Brain microvascular endothelial cell (primary cell): ENCODE measurements at regions not wholly inside any gene's neighbourhood (a gene's known extent, or its start where the extent isn't known, plus 50 kb on each side); places are given as distances from the start of the nearest gene placed in this dataset.

Source experiments
- DNase-seq: peaks from one replicate; pipeline ENCODE4 v3.0.0-alpha.2; 2020
- H3K27ac ChIP-seq: fragments of 250-450 bp; sonication (Bioruptor Pico); 2 replicates; pipeline ENCODE4 v1.5.1; 2020; ENCODE audit warnings: mild to moderate bottlenecking, moderate library complexity
- H3K27me3 ChIP-seq: fragments of 250-450 bp; sonication (Bioruptor Pico); replicated peaks from 2 replicates; pipeline ENCODE4 v1.5.1; 2020; ENCODE audit warnings: mild to moderate bottlenecking
- H3K36me3 ChIP-seq: fragments of 250-450 bp; sonication (Bioruptor Pico); replicated peaks from 2 replicates; pipeline ENCODE4 v1.5.1; 2020; ENCODE audit warnings: mild to moderate bottlenecking
- H3K4me3 ChIP-seq: 2 replicates; pipeline ENCODE4 v1.5.1; 2011; ENCODE audit warnings: low read depth, mild to moderate bottlenecking, control low read depth, low read length, moderate library complexity
- in situ Hi-C: cut with HindIII; loops from 2 replicates; pipeline ENCODE4 v1.10.0; 2017; ENCODE audit warnings: low sequenced_read_pairs, low pct_ligation_motif_present
- TF ChIP-seq, protein P1 (sequence below): IDR thresholded peaks from 2 replicates; pipeline ENCODE4 v1.5.1; 2011; ENCODE audit warnings: low read depth, mild to moderate bottlenecking, moderate library complexity, low read length, control low read depth, inconsistent platforms; ENCODE audit errors: missing control alignments

DNA sequence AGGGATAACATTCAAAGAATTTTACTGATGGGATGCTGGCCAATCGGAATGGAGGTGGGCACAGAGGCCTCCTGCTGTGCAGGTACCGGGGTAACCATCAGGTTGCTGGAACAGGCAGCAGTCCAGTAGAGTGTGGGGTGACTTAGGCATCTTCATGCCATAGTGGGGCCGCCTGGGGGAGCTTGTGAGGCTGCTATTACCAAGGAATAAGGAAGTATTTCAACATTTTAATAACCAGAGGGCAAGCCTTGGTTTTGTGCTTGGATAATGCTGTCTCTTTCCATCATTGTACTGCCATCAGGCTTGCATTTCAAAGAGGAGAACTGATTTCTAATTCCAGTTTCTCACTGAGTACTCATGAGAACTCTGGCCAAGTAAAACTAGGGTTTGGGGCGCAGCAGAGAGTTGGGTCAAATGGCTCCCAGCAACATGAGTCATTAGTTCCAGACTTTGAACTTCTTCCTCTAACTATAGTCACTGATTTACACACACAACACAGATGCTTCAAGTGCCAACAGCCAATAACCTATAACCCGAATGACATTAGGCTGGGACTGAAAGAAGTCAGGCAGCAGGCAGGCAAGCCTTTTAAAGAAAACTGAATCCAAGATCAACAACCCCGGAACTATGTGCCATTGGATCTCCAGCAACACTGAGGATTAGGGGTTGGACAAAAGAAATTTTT, 56.1 kb upstream of the FHL2 start:
- TF ChIP-seq, protein P1, sequence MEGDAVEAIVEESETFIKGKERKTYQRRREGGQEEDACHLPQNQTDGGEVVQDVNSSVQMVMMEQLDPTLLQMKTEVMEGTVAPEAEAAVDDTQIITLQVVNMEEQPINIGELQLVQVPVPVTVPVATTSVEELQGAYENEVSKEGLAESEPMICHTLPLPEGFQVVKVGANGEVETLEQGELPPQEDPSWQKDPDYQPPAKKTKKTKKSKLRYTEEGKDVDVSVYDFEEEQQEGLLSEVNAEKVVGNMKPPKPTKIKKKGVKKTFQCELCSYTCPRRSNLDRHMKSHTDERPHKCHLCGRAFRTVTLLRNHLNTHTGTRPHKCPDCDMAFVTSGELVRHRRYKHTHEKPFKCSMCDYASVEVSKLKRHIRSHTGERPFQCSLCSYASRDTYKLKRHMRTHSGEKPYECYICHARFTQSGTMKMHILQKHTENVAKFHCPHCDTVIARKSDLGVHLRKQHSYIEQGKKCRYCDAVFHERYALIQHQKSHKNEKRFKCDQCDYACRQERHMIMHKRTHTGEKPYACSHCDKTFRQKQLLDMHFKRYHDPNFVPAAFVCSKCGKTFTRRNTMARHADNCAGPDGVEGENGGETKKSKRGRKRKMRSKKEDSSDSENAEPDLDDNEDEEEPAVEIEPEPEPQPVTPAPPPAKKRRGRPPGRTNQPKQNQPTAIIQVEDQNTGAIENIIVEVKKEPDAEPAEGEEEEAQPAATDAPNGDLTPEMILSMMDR: peak; percentile 79
- Histone ChIP-seq H3K27ac (peak overlapping the region; percentile 82), H3K27me3 (no peaks in the 10 kb centered on the region), H3K4me3 (no peak overlapping the region), H3K36me3 (no peaks in the 10 kb centered on the region)
- DNase-seq: peak; percentile 73
- in situ Hi-C loops: no loop called here

DNA sequence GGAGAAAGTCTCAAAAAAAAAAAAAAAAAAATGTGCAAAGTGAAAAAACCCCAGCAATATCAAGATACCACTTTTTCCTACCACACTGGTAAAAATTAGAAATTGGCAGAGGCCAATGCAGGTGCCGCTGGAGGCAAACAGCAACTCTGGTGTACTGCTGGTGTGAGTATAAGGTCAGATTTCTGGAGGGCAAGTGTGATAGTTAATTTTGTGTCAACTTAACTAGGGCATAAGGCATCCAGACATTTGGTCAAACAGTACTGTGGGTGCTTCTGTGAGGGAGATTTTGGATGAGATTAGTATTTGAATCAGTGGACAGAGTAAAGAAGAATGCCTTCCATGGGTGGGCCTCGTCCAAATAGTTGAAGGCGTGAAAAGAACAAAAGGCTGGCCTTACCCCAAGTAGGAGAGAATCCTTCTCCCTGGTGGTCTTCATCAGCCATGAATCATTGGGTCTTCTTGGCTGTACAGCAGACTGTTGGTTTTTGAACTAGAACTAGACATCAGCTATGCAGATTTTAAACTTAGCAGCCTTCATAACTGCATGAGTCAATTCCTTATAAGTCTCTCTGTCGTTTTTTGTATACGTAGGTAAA, 52.8 kb upstream of the FHL2 start:
- H3K27me3 ChIP-seq: no peaks in the 10 kb centered on the region
- in situ Hi-C loops: no loop called here
- H3K27ac ChIP-seq: no peak overlapping the region
- H3K36me3 ChIP-seq: no peaks in the 10 kb centered on the region
- no peak for DNase-seq
- H3K4me3 ChIP-seq: no peak overlapping the region
- TF ChIP-seq, protein P1: no peak

DNA sequence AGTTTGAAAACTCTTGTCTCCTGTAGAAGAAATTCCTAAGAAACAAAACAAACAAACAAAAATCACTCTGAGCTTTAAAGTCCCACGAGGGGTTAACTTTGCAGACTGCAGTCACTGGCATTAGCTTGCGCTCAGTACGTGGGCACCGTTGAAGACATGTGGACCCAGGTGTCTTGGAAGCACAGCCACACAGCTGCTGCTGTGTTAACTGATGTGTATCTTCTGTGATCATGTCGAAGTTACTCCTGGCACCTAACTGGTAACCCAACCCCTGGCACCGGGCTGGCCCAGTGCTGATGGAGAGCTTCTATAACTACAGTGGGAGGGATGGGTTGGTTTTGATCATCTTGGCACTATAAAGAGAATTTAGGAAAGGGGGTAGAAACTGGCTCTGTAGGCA, 51.6 kb upstream of the FHL2 start:
- no peak for DNase-seq
- TF ChIP-seq, protein P1: no peak
- Histone ChIP-seq H3K27ac (no peak overlapping the region), H3K27me3 (no peaks in the 10 kb centered on the region), H3K4me3 (no peak overlapping the region), H3K36me3 (no peaks in the 10 kb centered on the region)
- in situ Hi-C loops: no loop called here

DNA sequence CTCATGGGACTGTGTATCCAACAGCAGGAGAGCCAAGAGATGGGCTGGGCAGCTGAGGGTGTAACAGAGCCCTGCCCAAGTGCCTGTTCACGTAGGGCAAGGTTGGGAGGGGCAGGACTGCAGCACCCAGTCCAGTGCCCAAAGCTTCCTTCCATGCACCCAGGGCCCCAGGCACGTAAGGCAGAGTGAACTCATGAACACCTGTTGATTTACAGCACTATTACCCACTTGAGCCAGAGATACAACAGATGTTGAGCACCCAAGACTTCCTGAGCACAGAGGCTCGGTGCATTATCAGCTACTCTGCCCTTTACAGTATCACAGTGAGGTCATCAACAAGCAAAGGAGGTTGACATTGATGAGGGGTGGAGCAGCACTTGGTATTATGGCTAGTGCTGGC, 50.2 kb upstream of the FHL2 start:
- in situ Hi-C loops: no loop called here
- Histone ChIP-seq H3K4me3 (no peak overlapping the region), H3K27ac (no peak overlapping the region), H3K36me3 (no peaks in the 10 kb centered on the region), H3K27me3 (no peaks in the 10 kb centered on the region)
- TF ChIP-seq, protein P1: no peak
- DNase-seq: no peak
